ENCODE measurements at regions not wholly inside any gene's neighbourhood (a gene's known extent, or its start where the extent isn't known, plus 50 kb on each side); places are given as distances from the start of the nearest gene placed in this dataset.

DNA sequence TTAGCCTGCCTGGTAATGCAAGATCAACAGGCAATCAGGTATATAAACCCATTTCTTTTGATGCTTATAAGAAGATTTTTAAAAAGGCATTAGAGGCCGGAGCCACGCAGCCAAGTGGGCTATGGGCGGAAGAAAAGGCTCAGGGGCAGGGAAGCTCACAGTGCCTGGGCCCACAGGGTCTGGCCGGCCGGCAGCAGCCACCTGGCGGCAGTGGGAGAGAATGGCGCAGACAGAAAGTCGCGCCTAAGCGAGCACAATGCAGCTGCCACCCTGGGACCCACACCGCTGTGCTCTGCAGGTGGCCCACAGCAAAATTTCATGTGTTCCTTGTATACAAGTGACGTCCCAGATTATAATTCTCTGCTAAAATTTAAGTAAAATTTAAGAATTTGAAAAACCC lies 448.6 kb upstream of the RASGRP1 start:
- H3K9ac ChIP-seq (ENCODE audit: insufficient read depth in 1 of 2, low read length in 2 of 2) = no peak overlapping the region
- 87 to 89% methylated on average over 10 to 12 of the region's 12 CpGs for whole genome bisulfite sequencing, 2 donors
- H3K4me3 ChIP-seq = no peak overlapping the region
- no peaks in the 10 kb centered on the region for H3K4me1 ChIP-seq (ENCODE audit: control insufficient read depth in 5 of 5, insufficient read depth in 5 of 5, low read length in 5 of 5)
- no peak for ATAC-seq (ENCODE audit: insufficient read depth, low FRiP score)
- TF ChIP-seq, protein P1, sequence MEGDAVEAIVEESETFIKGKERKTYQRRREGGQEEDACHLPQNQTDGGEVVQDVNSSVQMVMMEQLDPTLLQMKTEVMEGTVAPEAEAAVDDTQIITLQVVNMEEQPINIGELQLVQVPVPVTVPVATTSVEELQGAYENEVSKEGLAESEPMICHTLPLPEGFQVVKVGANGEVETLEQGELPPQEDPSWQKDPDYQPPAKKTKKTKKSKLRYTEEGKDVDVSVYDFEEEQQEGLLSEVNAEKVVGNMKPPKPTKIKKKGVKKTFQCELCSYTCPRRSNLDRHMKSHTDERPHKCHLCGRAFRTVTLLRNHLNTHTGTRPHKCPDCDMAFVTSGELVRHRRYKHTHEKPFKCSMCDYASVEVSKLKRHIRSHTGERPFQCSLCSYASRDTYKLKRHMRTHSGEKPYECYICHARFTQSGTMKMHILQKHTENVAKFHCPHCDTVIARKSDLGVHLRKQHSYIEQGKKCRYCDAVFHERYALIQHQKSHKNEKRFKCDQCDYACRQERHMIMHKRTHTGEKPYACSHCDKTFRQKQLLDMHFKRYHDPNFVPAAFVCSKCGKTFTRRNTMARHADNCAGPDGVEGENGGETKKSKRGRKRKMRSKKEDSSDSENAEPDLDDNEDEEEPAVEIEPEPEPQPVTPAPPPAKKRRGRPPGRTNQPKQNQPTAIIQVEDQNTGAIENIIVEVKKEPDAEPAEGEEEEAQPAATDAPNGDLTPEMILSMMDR (IDR thresholded peaks at IDR 0.05; ENCODE audit: control extremely low read depth, extremely low read depth) = no peak
- no peak overlapping the region for H3K27ac ChIP-seq (ENCODE audit: low read depth in 1 of 2, low read length in 1 of 2)
- H3K36me3 ChIP-seq (ENCODE audit: control insufficient read depth in 4 of 4, insufficient read depth in 4 of 4, low read length in 4 of 4) = no peaks in the 10 kb centered on the region
- no peaks in the 10 kb centered on the region for H3K27me3 ChIP-seq (ENCODE audit: control insufficient read depth in 3 of 3, insufficient read depth in 3 of 3, low read length in 2 of 3)
- DNase-seq = no peak
- H3K9me3 ChIP-seq (ENCODE audit: control insufficient read depth in 4 of 4, insufficient read depth in 3 of 4, low read length in 3 of 4) = peaks cover 0 to 13% (median 2%) of the 10 kb centered on the region in 4 donors

DNA sequence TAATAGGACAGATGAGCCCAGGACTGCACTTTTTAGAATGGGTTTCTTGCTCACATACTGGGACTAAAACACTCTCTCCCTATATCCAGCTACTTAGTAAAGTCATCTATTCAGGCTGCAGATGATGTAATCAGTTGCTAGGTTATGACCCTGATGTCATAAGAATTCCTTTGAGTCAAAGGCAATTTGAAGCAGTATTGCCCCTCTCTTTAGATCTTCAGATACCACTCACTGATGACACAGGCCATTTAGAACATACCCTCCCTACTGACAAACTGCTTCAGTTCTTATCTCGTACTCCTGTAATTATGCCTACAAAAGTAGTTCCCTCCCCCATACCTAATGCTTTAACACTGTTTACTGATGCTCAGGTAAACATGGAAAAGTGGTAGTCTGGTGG lies 450.1 kb upstream of the RASGRP1 start:
- DNase-seq = no peak
- TF ChIP-seq, protein P1 (IDR thresholded peaks at IDR 0.05; ENCODE audit: control extremely low read depth, extremely low read depth) = no peak
- 0 to 39% methylated on average over 1 of the region's 1 CpG for WGBS, 2 donors

DNA sequence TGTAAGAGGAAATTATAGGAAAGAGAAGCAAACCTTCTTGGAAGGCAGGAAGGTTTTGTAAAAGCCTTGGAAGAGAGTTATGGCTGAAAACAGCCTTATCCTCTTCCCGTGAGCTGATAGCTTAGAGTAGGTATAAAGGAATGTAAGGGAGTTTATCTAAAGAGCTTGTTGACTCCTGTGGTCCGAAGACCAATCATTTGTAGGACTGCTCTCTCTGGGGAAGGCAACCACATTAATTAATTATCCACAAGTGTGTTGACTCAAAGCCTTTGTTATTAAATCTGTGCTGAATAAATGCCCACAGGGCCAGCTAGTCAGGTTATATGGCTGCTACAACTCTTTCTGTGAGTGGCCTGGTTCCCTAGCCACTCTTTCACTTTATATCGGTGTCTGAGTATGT lies 452.1 kb upstream of the RASGRP1 start:
- 82 to 88% methylated on average over 3 of the region's 3 CpGs for WGBS, 2 donors
- Histone ChIP-seq H3K4me1 (ENCODE audit: control insufficient read depth in 5 of 5, insufficient read depth in 5 of 5, low read length in 5 of 5) (no peaks in the 10 kb centered on the region), H3K4me3 (no peak overlapping the region), H3K36me3 (ENCODE audit: control insufficient read depth in 4 of 4, insufficient read depth in 4 of 4, low read length in 4 of 4) (no peaks in the 10 kb centered on the region), H3K27ac (ENCODE audit: low read depth in 1 of 2, low read length in 1 of 2) (no peak overlapping the region), H3K9me3 (ENCODE audit: control insufficient read depth in 4 of 4, insufficient read depth in 3 of 4, low read length in 3 of 4) (peaks cover 0 to 3% (median 1%) of the 10 kb centered on the region in 4 donors), H3K9ac (ENCODE audit: insufficient read depth in 1 of 2, low read length in 2 of 2) (no peak overlapping the region), H3K27me3 (ENCODE audit: control insufficient read depth in 3 of 3, insufficient read depth in 3 of 3, low read length in 2 of 3) (no peaks in the 10 kb centered on the region)
- ATAC-seq (ENCODE audit: insufficient read depth, low FRiP score) (no peak), DNase-seq (no peak)
- TF ChIP-seq, protein P1 (IDR thresholded peaks at IDR 0.05; ENCODE audit: control extremely low read depth, extremely low read depth) = no peak

More for the DNA sequence above, 450.1 kb upstream of the RASGRP1 start:
- H3K4me1 ChIP-seq (ENCODE audit: control insufficient read depth in 5 of 5, insufficient read depth in 5 of 5, low read length in 5 of 5) = no peaks in the 10 kb centered on the region
- H3K27ac ChIP-seq (ENCODE audit: low read depth in 1 of 2, low read length in 1 of 2) = no peak overlapping the region
- no peaks in the 10 kb centered on the region for H3K27me3 ChIP-seq (ENCODE audit: control insufficient read depth in 3 of 3, insufficient read depth in 3 of 3, low read length in 2 of 3)
- no peaks in the 10 kb centered on the region for H3K36me3 ChIP-seq (ENCODE audit: control insufficient read depth in 4 of 4, insufficient read depth in 4 of 4, low read length in 4 of 4)
- ATAC-seq (ENCODE audit: insufficient read depth, low FRiP score) = no peak
- no peak overlapping the region for H3K4me3 ChIP-seq
- peaks cover 0 to 13% (median 2%) of the 10 kb centered on the region in 4 donors for H3K9me3 ChIP-seq (ENCODE audit: control insufficient read depth in 4 of 4, insufficient read depth in 3 of 4, low read length in 3 of 4)
- H3K9ac ChIP-seq (ENCODE audit: insufficient read depth in 1 of 2, low read length in 2 of 2) = no peak overlapping the region

DNA sequence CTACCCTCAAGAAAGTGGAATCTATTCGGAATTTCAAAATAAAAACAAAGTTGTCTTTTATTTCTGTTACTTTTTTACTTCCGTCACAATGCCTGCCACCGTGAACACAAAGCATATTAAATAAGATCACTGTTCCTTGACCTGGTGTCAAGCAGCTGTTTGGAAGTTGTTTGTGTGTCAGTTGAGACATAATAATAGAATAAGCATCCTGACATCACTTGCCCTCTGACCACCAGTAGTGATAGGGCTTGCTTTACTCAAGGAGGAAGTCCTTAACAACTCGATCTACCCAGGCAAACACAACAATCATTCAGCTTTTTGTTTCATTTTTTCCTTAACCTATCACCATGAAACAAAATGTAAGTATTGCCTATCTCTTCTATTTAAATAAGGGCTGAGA lies 454.4 kb upstream of the RASGRP1 start:
- TF ChIP-seq, protein P1 (IDR thresholded peaks at IDR 0.05; ENCODE audit: control extremely low read depth, extremely low read depth) = no peak
- 50 to 57% methylated on average over 4 of the region's 4 CpGs for WGBS, 2 donors
- ATAC-seq (ENCODE audit: insufficient read depth, low FRiP score) = no peak

More for the DNA sequence above, 454.4 kb upstream of the RASGRP1 start:
- Histone ChIP-seq H3K27me3 (ENCODE audit: control insufficient read depth in 3 of 3, insufficient read depth in 3 of 3, low read length in 2 of 3) (no peaks in the 10 kb centered on the region), H3K27ac (ENCODE audit: low read depth in 1 of 2, low read length in 1 of 2) (no peak overlapping the region), H3K4me1 (ENCODE audit: control insufficient read depth in 5 of 5, insufficient read depth in 5 of 5, low read length in 5 of 5) (peaks cover 0 to 4% (median 0%) of the 10 kb centered on the region in 5 donors), H3K4me3 (no peak overlapping the region), H3K36me3 (ENCODE audit: control insufficient read depth in 4 of 4, insufficient read depth in 4 of 4, low read length in 4 of 4) (no peaks in the 10 kb centered on the region), H3K9me3 (ENCODE audit: control insufficient read depth in 4 of 4, insufficient read depth in 3 of 4, low read length in 3 of 4) (no peaks in the 10 kb centered on the region), H3K9ac (ENCODE audit: insufficient read depth in 1 of 2, low read length in 2 of 2) (no peak overlapping the region)
- DNase-seq = no peak
